GM12873 (cell line): ENCODE measurements at regions not wholly inside any gene's neighbourhood (a gene's known extent, or its start where the extent isn't known, plus 50 kb on each side); places are given as distances from the start of the nearest gene placed in this dataset.

Experiments used
- TF ChIP-seq, protein P1 (sequence below): IDR thresholded peaks from 2 replicates; pipeline ENCODE4 v1.5.1; 2012; ENCODE audit warnings: low read depth, mild to moderate bottlenecking, moderate library complexity, low read length, control low read depth; ENCODE audit not compliant: insufficient read depth; ENCODE audit errors: missing control alignments

DNA sequence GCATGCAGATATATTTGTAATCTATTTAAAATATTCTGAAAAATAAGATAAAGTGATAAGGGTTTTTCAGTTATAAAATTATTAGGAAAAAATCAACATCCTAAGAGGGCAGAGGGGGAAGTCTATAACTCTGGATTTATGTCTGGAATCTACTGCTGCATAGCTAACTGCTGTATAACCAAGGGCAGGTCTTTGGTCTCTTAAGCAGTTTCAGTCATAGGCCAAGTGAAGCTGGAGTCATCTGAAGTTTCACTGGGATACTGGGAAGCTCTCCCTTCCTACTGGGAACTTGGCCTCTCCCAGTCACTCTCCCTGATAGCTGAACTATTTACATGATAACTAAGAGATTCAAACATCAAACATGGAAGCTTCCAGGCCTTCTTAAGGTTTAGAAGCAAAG, 1409.9 kb upstream of the PCDH7 start:
- TF ChIP-seq, protein P1, sequence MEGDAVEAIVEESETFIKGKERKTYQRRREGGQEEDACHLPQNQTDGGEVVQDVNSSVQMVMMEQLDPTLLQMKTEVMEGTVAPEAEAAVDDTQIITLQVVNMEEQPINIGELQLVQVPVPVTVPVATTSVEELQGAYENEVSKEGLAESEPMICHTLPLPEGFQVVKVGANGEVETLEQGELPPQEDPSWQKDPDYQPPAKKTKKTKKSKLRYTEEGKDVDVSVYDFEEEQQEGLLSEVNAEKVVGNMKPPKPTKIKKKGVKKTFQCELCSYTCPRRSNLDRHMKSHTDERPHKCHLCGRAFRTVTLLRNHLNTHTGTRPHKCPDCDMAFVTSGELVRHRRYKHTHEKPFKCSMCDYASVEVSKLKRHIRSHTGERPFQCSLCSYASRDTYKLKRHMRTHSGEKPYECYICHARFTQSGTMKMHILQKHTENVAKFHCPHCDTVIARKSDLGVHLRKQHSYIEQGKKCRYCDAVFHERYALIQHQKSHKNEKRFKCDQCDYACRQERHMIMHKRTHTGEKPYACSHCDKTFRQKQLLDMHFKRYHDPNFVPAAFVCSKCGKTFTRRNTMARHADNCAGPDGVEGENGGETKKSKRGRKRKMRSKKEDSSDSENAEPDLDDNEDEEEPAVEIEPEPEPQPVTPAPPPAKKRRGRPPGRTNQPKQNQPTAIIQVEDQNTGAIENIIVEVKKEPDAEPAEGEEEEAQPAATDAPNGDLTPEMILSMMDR: no peak

DNA sequence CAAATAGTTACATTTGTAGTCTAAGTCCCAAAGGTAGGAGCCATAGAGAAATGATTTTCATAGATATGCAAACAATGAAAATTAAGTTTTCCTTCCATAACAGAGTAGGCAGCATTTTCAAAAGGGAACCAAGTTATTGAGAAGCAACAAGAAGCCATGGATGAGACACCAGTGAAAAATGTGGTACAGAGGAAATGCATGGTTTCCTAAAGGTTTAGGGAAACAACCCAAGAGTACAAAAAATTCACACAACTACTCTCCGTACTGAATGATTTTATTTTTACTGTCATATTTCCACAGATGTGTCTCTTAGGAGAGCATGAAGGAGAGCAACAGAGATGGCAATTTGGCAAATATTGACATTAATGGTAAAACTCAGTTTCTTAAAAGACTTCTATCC, 1408.9 kb upstream of the PCDH7 start:
- TF ChIP-seq, protein P1: no peak

DNA sequence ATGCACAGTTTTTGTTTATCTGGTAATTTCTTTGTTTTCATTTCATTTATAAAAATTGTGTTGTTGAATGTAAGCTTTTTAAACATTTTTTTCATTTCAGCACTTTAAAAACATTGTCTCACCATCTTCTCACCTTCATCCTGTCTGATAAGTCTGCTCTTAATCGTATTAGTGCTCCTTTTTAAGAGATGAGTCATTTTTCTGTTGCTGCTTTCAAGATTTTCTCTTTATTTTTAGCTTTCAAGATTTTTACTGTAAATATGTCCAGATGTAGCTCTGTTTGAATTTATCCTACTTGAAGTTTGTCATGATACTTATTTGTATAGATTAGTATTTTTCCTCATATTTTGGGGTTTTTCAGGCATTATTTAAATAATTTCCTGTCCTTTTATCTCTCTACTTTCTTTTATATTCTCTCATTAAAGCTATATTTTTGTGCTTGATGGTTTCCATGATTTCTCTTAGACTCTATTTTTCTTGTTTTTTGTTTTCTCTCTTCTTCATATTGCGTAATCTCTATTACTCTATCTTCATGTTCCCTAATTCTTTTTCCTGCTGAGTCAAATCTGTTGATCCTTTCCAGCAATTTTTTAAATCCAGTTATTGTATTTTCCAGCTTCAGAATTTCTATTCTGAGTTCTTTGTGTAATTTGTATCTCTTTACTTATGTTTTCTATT, 1400.4 kb upstream of the PCDH7 start:
- TF ChIP-seq, protein P1: no peak

DNA sequence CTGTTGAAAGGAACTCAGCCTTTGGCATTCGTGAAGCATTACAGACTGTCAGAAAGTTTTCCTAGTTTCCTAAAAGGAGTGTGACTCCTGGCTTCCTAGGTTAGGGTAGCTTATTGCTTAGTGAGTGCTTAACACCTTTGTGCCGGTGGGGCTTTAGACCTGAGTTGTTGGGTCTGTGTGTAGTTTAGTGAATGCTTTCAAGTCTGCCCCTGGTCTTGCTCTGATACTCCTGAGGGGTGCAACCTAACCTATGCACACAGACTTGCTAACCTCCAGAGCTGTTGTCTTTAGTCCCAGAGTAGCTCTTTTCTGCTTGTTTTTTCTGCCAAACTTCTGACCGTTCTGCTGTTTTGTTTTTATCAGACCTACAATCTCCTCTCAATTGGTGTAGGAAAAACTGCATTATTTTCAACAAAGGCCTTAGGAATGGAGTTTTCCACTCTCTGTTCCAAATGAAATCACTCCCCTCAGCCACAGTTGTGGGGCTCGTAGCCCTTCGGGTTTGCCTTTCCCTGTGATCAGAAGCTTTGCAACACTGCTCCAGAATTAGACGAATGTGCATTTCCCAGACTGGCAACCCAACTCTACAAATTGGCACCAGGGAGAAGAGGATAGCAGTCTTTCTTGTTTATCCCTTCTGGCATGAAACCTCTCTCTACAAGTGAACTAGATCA, 1399.1 kb upstream of the PCDH7 start:
- TF ChIP-seq, protein P1: no peak

DNA sequence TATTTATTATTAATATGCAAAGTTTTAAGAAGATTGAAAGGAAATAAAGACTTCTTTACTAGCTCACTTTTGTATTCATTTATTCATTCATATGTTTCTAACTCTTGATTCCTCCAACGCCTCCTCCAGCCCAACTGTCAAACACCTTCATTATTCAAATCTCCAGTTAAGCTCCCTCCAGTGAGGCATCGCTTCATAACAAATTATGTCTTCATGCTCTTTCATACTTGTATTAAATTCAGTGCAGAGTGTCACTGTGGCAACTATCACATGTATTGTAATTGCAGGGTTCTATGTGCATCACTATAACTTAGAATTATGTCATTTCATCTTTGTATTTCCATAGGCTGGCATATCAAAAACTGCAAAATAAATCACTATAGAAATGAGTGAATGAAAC, 1394.2 kb upstream of the PCDH7 start:
- TF ChIP-seq, protein P1: no peak

DNA sequence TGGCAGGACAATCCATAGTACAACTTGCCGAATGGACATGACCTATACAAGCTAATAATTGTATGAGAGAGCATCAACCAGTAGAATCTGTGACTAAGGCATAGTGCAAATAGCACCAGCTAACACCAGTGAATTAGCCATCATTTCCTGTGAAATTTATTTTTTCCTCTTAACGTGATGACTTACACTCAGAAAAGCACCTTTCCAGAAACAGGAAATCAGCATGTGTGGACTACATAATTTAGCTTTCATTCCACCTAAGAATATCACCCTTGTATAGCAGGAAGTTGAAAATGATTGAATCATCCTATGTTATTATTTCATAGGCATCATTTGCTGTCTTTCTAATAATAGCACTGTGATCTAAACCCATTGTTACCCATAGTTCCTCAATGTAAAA, 1393.4 kb upstream of the PCDH7 start:
- TF ChIP-seq, protein P1: no peak

DNA sequence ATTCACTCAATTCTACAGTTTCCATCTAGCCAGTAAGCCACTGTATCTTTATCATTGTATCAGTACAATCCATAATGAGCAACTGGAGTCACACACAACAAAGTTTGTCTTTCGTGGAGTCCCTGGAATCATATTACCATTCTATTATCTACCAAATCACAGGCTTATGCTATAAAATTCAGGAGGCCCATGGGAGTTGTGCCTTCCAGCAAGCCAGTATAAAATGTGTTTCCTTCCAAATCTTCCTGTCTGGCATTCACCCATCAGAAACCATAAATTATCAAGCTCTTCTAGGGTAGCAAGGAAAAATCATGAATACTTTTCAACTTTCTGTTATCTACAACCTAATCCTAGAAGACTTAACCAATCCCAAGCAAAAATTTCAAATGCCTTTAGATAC, 1383.3 kb upstream of the PCDH7 start:
- TF ChIP-seq, protein P1: no peak
